Fibroblast of the aortic adventitia (primary cell): ENCODE measurements at regions not wholly inside any gene's neighbourhood (a gene's known extent, or its start where the extent isn't known, plus 50 kb on each side); places are given as distances from the start of the nearest gene placed in this dataset.

Experiments used
- DNase-seq: peaks from one replicate; pipeline ENCODE4 v3.0.0-alpha.2; 2010; ENCODE audit warnings: low read depth
- H3K4me3 ChIP-seq: 2 replicates; pipeline ENCODE4 v1.5.1; 2011; ENCODE audit warnings: low read depth, mild to moderate bottlenecking, control low read depth, low read length, moderate library complexity
- CTCF ChIP-seq: IDR thresholded peaks from 2 replicates; pipeline ENCODE4 v1.5.1; 2011; ENCODE audit warnings: mild to moderate bottlenecking, low read length, control low read depth, inconsistent platforms; ENCODE audit not compliant: insufficient read depth

DNA sequence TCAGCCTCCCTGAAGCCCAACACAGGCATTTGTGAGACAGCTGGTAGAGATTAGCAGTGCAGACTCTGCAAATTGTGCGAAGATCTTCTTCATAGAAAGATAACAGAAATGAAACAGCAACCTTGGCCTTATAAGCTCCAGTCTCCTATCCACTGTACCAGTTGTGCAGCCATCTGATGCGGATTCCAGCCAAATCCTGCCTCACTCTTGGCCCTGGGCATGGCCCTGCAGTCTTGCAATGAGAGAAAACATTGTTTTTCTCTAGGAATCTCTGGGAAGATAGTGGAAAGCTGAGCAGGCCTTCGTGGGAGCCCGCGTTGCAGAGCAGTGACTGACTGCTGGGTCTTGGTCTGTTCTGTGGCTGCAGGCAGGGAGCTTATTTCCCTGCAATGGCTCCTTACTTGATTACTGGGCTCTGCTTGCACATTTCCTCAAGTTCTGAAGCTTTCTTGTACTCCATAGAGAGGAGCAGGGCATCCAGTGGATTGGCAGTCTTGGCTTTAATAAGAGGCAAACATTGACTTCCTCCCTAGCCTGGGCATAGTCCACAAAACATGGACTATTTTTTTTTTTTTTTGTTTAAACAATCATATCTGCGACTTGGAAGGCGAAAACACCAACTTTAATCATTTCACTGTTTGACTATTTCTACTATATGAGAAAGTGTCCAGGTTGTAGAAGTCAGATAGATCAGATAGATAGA, 193.0 kb downstream of the ACTR3 start:
- no peak for DNase-seq
- H3K4me3 ChIP-seq, result no peak overlapping the region
- TF ChIP-seq CTCF, result no peak

DNA sequence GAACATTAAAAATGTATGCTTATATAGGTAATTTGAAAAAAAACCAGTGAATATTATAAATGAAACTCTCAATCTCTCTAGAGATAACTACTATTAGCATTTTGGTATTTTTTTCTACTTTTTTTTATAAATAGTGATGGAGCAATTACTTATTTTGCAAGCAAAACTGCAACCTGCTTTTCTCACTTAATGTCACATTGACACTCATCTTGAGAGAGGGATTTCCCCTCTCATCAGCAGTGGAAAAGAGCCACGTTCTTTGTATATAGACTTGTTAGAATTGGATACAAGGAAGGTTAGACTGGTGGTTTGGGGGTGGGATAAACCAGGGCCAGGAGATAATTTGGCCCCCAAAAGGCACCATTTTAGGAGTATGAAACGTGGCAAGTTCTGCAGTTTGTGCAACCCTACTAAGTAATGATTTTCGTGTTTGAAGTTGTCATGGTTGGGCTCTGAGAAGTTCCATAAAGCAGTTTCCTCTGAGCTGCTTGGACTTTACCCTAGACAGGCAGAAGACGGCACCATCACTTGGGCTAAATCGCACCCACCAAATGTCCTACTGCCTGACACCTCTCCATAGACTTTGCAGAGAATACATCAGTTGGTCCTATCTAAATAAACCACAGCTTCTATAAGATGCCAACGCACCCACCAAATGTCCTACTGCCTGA, 194.0 kb downstream of the ACTR3 start:
- H3K4me3 ChIP-seq, result no peak overlapping the region
- no peak for DNase-seq
- TF ChIP-seq CTCF, result no peak

DNA sequence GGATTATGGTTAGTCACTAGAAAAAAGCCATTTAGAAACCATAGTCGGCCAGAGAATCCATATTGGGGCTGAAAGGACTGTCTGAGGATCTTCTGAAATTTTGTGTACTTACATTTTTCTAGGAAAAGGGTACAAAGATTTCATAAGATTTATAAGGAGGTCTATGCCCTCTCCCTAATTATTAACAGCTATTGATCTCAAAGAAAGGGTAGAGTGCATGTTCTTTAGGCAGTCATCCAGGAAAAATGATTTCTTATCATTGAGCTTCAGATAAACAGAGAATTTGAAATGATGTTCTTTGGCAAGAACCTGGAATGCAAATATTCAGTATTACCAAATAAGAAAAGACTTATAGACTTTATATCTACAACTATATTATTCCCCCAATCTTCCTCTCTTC, 195.3 kb downstream of the ACTR3 start:
- no peak for TF ChIP-seq CTCF
- H3K4me3 ChIP-seq, result no peak overlapping the region
- DNase-seq, result no peak

GRCh38 chr2:114085992-114086391, 196.1 kb downstream of the ACTR3 start:
- no peak for TF ChIP-seq CTCF
- no peak overlapping the region for H3K4me3 ChIP-seq
- no peak for DNase-seq

DNA sequence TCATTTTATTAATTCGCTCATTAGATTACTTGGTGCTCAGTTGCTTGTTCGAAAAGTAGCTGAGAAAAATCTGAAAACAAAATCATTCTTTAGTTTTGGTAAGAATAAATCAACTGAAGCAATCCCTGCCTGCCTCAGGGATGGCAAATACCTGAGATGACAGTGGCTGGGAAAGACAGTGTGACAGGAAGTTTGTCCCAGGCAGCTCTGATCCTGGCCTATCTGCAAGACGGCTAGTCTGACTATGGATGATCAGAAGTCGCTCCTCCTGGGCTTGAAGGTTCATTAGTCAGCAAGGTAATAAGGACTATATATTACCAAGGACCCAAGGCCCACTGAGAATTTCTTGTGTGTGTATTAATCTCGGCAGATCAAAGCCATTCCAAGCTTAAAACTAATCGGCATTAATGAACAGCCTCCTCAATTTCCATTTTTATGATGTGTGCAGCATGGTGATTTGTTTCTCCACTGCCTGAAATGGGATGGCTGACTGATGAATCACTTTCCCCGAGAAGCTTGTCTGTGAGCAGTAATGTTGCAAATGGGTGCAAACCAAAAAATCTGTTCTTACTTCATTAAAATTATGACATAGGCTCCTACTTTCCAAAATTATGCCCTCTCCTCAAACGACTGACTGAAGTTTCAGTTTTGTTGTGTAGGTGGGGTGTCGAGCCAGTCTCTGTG, 199.9 kb downstream of the ACTR3 start:
- peak; percentile 10 for DNase-seq
- H3K4me3 ChIP-seq, result no peak overlapping the region
- TF ChIP-seq CTCF, result no peak

- no peak for DNase-seq
- no peak for TF ChIP-seq CTCF
- H3K4me3 ChIP-seq, result no peak overlapping the region
These were observed 201.1 kb downstream of the ACTR3 start for GRCh38 chr2:114091010-114091409.
